Astrocyte of the cerebellum (primary cell): ENCODE measurements at regions not wholly inside any gene's neighbourhood (a gene's known extent, or its start where the extent isn't known, plus 50 kb on each side); places are given as distances from the start of the nearest gene placed in this dataset.

Experiments
- DNase-seq: peaks from one replicate; pipeline ENCODE4 v3.0.0-alpha.2; 2011; ENCODE audit warnings: low read depth
- H3K4me3 ChIP-seq: 2 replicates; pipeline ENCODE4 v1.5.1; 2011; ENCODE audit warnings: mild to moderate bottlenecking, low read depth, low read length, moderate library complexity
- CTCF ChIP-seq: IDR thresholded peaks from 2 replicates; pipeline ENCODE4 v1.5.1; 2012; ENCODE audit warnings: low read length, low read depth, moderate library complexity, mild to moderate bottlenecking; ENCODE audit errors: missing control alignments
- in situ Hi-C: cut with HindIII; loops from 2 replicates; pipeline ENCODE4 v1.10.0; 2017; ENCODE audit warnings: low sequenced_read_pairs

- no peak overlapping the region for H3K4me3 ChIP-seq
- DNase-seq = no peak
- TF ChIP-seq CTCF = no peak
- in situ Hi-C loops = no loop called here
Observed at GRCh38 chr10:57026307-57026706, 665.2 kb upstream of the ZWINT start.

- in situ Hi-C loops = no loop called here
- H3K4me3 ChIP-seq = no peak overlapping the region
- DNase-seq = no peak
- no peak for TF ChIP-seq CTCF
Observed at GRCh38 chr10:57023626-57024025, 662.6 kb upstream of the ZWINT start.

- no peak overlapping the region for H3K4me3 ChIP-seq
- no peak for TF ChIP-seq CTCF
- in situ Hi-C loops = no loop called here
- DNase-seq = no peak
Observed at GRCh38 chr10:57018452-57018851, 657.4 kb upstream of the ZWINT start.

GRCh38 chr10:57017356-57018037 lies 656.4 kb upstream of the ZWINT start:
- no peak overlapping the region for H3K4me3 ChIP-seq
- no peak for TF ChIP-seq CTCF
- no peak for DNase-seq
- in situ Hi-C loops = no loop called here

- no peak for DNase-seq
- no peak overlapping the region for H3K4me3 ChIP-seq
- in situ Hi-C loops = no loop called here
- no peak for TF ChIP-seq CTCF
Observed at GRCh38 chr10:57015595-57016318, 654.7 kb upstream of the ZWINT start.

- in situ Hi-C loops = no loop called here
- no peak overlapping the region for H3K4me3 ChIP-seq
- no peak for DNase-seq
- no peak for TF ChIP-seq CTCF
Observed at GRCh38 chr10:57015187-57015586, 654.1 kb upstream of the ZWINT start.
